ENCODE measurements at regions not wholly inside any gene's neighbourhood (a gene's known extent, or its start where the extent isn't known, plus 50 kb on each side); places are given as distances from the start of the nearest gene placed in this dataset.

GRCh38 chr7:67692425-67692824 is 695.8 kb downstream of the TYW1 start:
- TF ChIP-seq CTCF (IDR thresholded peaks at IDR 0.05) = no peak
- Histone ChIP-seq H3K9me3 (no peaks in the 10 kb centered on the region), H3K36me3 (no peaks in the 10 kb centered on the region), H3K27me3 (no peaks in the 10 kb centered on the region), H3K4me1 (no peaks in the 10 kb centered on the region), H3K4me3 (no peak overlapping the region), H3K27ac (no peak overlapping the region)
- no peak for DNase-seq
- intact Hi-C loops (cut with DNase I; ENCODE audit: low total_unique reads) = no loop called here

- no peak overlapping the region for H3K27ac ChIP-seq
- intact Hi-C loops (cut with DNase I; ENCODE audit: low total_unique reads) = no loop called here
- DNase-seq = no peak
These were observed 699.5 kb downstream of the TYW1 start for GRCh38 chr7:67696124-67696523.

GRCh38 chr7:67696878-67697277 is 700.2 kb downstream of the TYW1 start:
- no peak for DNase-seq
- Histone ChIP-seq H3K27ac (no peak overlapping the region), H3K36me3 (no peaks in the 10 kb centered on the region), H3K4me3 (no peak overlapping the region), H3K4me1 (no peaks in the 10 kb centered on the region), H3K9me3 (no peaks in the 10 kb centered on the region), H3K27me3 (no peaks in the 10 kb centered on the region)
- no peak for TF ChIP-seq CTCF (IDR thresholded peaks at IDR 0.05)
- intact Hi-C loops (cut with DNase I; ENCODE audit: low total_unique reads) = no loop called here

More at GRCh38 chr7:67696124-67696523, 699.5 kb downstream of the TYW1 start:
- Histone ChIP-seq H3K27me3 (no peaks in the 10 kb centered on the region), H3K4me3 (no peak overlapping the region), H3K4me1 (no peaks in the 10 kb centered on the region), H3K9me3 (no peaks in the 10 kb centered on the region), H3K36me3 (no peaks in the 10 kb centered on the region)
- no peak for TF ChIP-seq CTCF (IDR thresholded peaks at IDR 0.05)

- intact Hi-C loops (cut with DNase I; ENCODE audit: low total_unique reads) = no loop called here
- no peak overlapping the region for H3K4me3 ChIP-seq
- no peak overlapping the region for H3K27ac ChIP-seq
- no peak for DNase-seq
- TF ChIP-seq CTCF (IDR thresholded peaks at IDR 0.05) = no peak
- no peaks in the 10 kb centered on the region for H3K9me3 ChIP-seq
- no peaks in the 10 kb centered on the region for H3K36me3 ChIP-seq
- no peaks in the 10 kb centered on the region for H3K27me3 ChIP-seq
- no peaks in the 10 kb centered on the region for H3K4me1 ChIP-seq
These were observed 701.7 kb downstream of the TYW1 start for GRCh38 chr7:67698354-67698753.

GRCh38 chr7:67705850-67706249 is 709.2 kb downstream of the TYW1 start:
- no peaks in the 10 kb centered on the region for H3K27me3 ChIP-seq
- no peaks in the 10 kb centered on the region for H3K4me1 ChIP-seq
- peaks cover 0 to 11% (median 3%) of the 10 kb centered on the region in 3 donors for H3K9me3 ChIP-seq
- TF ChIP-seq CTCF (IDR thresholded peaks at IDR 0.05) = no peak
- H3K27ac ChIP-seq = no peak overlapping the region
- intact Hi-C loops (cut with DNase I; ENCODE audit: low total_unique reads) = no loop called here
- no peak for DNase-seq
- no peak overlapping the region for H3K4me3 ChIP-seq
- H3K36me3 ChIP-seq = no peaks in the 10 kb centered on the region

- TF ChIP-seq CTCF (IDR thresholded peaks at IDR 0.05) = no peak
- no peak for DNase-seq
- Histone ChIP-seq H3K27me3 (no peaks in the 10 kb centered on the region), H3K9me3 (peaks cover 0 to 11% (median 3%) of the 10 kb centered on the region in 3 donors), H3K4me3 (no peak overlapping the region), H3K4me1 (no peaks in the 10 kb centered on the region), H3K36me3 (no peaks in the 10 kb centered on the region), H3K27ac (no peak overlapping the region)
- intact Hi-C loops (cut with DNase I; ENCODE audit: low total_unique reads) = no loop called here
These were observed 715.1 kb downstream of the TYW1 start for GRCh38 chr7:67711706-67712105.
